Pancreas (tissue), 10 donors: ENCODE measurements at regions not wholly inside any gene's neighbourhood (a gene's known extent, or its start where the extent isn't known, plus 50 kb on each side); places are given as distances from the start of the nearest gene placed in this dataset.

ENCODE experiments used
- ATAC-seq, 4 donors: fragments of 200-7000 bp; cut with Tn5 transposase; one replicate each; pipeline versions ENCODE4 v1.8.0 to v1.9.1; 2020; ENCODE audit warnings: mild to moderate bottlenecking in 4 of 4, moderate library complexity in 4 of 4
- DNase-seq, 6 donors: peaks; one replicate each; pipeline ENCODE4 v3.0.0-alpha.2; 2020
- FAIRE-seq: peaks from 2 replicates; lab custom pipeline; 2012; peaks lifted over from hg19 to GRCh38; lab: Jason Lieb, UNC
- H3K27ac ChIP-seq, 4 donors: fragments of 200-600 bp; sonication (generic); 1 replicate in 3 of 4; 2 replicates in 1 of 4; pipeline versions ENCODE4 v1.5.0 to v1.8.0; 2020
- H3K27me3 ChIP-seq, 4 donors: fragments of 200-600 bp; one replicate each; pipeline ENCODE4 v1.8.0; 2021
- H3K36me3 ChIP-seq, 3 donors: fragments of 200-600 bp; sonication (generic) in 1 of 3; one replicate each; pipeline versions ENCODE4 v1.5.0 to v1.8.0; 2020 to 2021
- H3K4me1 ChIP-seq, 3 donors: fragments of 200-600 bp; one replicate each; pipeline ENCODE4 v1.8.0; 2021
- H3K4me3 ChIP-seq, 4 donors: fragments of 200-600 bp; sonication (generic) in 2 of 4; one replicate each; pipeline versions ENCODE4 v1.5.0 to v1.8.0; 2020 to 2021
- H3K9me3 ChIP-seq, 4 donors: fragments of 200-600 bp; one replicate each; pipeline ENCODE4 v1.8.0; 2021
- CTCF ChIP-seq, 4 donors: fragments of 200-600 bp; sonication (generic) in 3 of 4; IDR thresholded peaks; one replicate each; pipeline versions ENCODE4 v1.5.0 to v1.8.0; 2021; ENCODE audit warnings: antibody characterized with exemption in 4 of 4
- WGBS, 2 donors: extraction: QIAGEN DNeasy Blood & Tissue Kit; methylation state at CpG; one replicate each; pipeline ENCODE4 v1.1.7; 2013; 5-methylcytosine and 5-hydroxymethylcytosine counted together
- intact Hi-C, 3 donors: fragments of 100-400 bp; cut with DNase I; formaldehyde crosslinking; loops; one replicate each; pipeline versions ENCODE4 v1.11.1 to v1.14.2; 2022
- donor health status: healthy with polysubstance abuse.
- donor health status: DM: no; HTN: no; CAD: no; lungs with moderate emphysema.
- donor health status: DM: no; HTN: no; CAD: no.
- donor health status: control.
- donor health status: control.
- donor health status: Bipolar disorder and iron deficiency.
- donor health status: DM: yes; HTN: yes; CAD: no.
- donor health status: DM: no; HTN: no; CAD: no.
- donor health status: DM: no; HTN: no; CAD: no.
- donor health status: DM: yes; HTN: yes; CAD: no.

GRCh38 chr12:123063535-123063934 is 83.1 kb downstream of the ARL6IP4 start:
- WGBS, 2 donors, result 63 to 86% methylated on average over 2 of the region's 2 CpGs
- H3K27me3 ChIP-seq, result no peaks in the 10 kb centered on the region
- H3K4me1 ChIP-seq, result peaks cover 18 to 25% (median 22%) of the 10 kb centered on the region in 3 donors
- peak overlapping the region; percentile 54 to 69 (median 62) for H3K27ac ChIP-seq
- no peak overlapping the region for H3K4me3 ChIP-seq
- peak in 1 of 4 donors; percentile 5 for TF ChIP-seq CTCF (IDR thresholded peaks at IDR 0.05)
- FAIRE-seq (no peak), ATAC-seq (peak in 1 of 4 donors; percentile 15), DNase-seq (peak in 1 of 6 donors; percentile 30)
- intact Hi-C loops, result no loop called here
- no peaks in the 10 kb centered on the region for H3K9me3 ChIP-seq
- H3K36me3 ChIP-seq, result no peaks in the 10 kb centered on the region

DNA sequence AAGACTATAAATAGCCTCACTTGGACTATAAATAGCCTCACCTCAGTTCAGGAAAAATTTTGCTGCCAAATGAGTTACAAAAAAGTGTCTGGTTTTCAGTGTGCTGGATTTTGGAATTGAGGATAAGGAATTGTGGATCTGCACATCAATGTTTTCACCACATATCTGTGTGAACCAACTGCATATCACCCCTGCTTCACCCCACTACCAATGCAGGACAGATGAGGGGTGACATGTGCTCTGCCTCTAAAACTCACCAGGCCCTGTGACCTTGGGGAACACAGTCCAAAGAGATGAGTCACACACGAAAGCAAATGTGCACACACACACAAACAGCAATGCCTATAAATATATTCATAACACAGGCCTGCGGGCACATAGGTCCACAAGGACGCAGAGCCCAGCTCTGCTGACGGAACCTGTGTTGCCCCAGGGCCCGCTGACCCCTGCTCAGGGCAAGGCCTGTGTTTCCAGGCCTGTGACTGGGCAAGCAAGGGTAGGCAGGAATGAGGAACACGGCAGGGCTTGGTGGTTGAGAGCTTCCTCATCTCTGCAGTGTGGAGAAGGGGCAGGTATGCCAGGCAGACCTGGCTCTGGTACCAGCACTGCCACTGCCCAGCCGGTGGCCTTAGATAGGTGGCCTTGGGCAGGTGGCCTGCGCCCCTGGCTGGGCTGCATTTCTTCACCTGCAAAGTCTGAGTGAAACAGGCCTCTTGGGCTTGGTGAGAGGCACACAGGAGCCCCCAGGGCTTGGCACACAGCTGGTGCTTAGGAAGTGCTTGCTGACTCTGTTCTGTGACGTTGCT is 82.4 kb downstream of the ARL6IP4 start:
- peak in 4 of 6 donors; percentile 47 to 74 (median 56) for DNase-seq
- Histone ChIP-seq H3K4me3 (no peak overlapping the region), H3K27me3 (no peaks in the 10 kb centered on the region), H3K27ac (peak overlapping the region; percentile 54 to 69 (median 62)), H3K36me3 (no peaks in the 10 kb centered on the region), H3K4me1 (peaks cover 18 to 25% (median 22%) of the 10 kb centered on the region in 3 donors), H3K9me3 (no peaks in the 10 kb centered on the region)
- TF ChIP-seq CTCF (IDR thresholded peaks at IDR 0.05), result no peak
- ATAC-seq, result peak; percentile 77 to 87 (median 82)
- intact Hi-C loops, result no loop called here
- FAIRE-seq, result no peak
- 14 to 20% methylated on average over 9 of the region's 9 CpGs for WGBS, 2 donors

GRCh38 chr12:123061441-123062205 is 81.1 kb downstream of the ARL6IP4 start:
- Histone ChIP-seq H3K9me3 (no peaks in the 10 kb centered on the region), H3K4me1 (peaks cover 18 to 25% (median 22%) of the 10 kb centered on the region in 3 donors), H3K27ac (no peak overlapping the region), H3K4me3 (no peak overlapping the region), H3K27me3 (no peaks in the 10 kb centered on the region), H3K36me3 (no peaks in the 10 kb centered on the region)
- WGBS, 2 donors, result 91 to 95% methylated on average over 9 of the region's 9 CpGs
- DNase-seq, result peak in 1 of 6 donors; percentile 20
- intact Hi-C loops, result no loop called here
- no peak for ATAC-seq
- no peak for FAIRE-seq
- no peak for TF ChIP-seq CTCF (IDR thresholded peaks at IDR 0.05)

DNA sequence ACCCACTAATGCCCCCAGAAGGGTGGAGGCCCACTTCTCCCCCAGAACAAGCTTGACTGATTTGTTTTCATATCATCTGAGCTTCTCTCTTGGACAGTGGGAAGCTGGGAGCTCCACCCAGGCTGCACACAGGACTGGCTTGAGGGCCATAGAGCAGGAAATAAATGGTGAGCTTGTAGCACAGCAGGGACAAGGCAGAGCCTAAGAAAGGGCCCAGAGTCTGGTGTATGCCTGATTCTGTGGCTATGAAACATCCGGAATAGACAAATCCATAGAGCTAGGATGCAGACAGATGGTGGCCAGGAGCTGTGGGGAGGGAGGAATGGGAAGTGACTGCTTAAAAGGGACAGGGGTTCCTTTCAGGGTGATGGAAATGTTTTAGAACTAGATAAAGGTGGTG is 79.0 kb downstream of the ARL6IP4 start:
- intact Hi-C loops, result no loop called here
- ATAC-seq (no peak), FAIRE-seq (no peak), DNase-seq (peak in 1 of 6 donors; percentile 2)
- WGBS, 2 donors, result 82 to 92% methylated on average over 1 of the region's 1 CpG
- H3K27ac ChIP-seq, result no peak overlapping the region
- no peak overlapping the region for H3K4me3 ChIP-seq
- TF ChIP-seq CTCF (IDR thresholded peaks at IDR 0.05), result no peak
- H3K36me3 ChIP-seq, result no peaks in the 10 kb centered on the region
- no peaks in the 10 kb centered on the region for H3K27me3 ChIP-seq
- peaks cover 18 to 22% (median 22%) of the 10 kb centered on the region in 3 donors for H3K4me1 ChIP-seq
- H3K9me3 ChIP-seq, result no peaks in the 10 kb centered on the region
